Chondrocyte (in vitro differentiated cells): ENCODE measurements at regions not wholly inside any gene's neighbourhood (a gene's known extent, or its start where the extent isn't known, plus 50 kb on each side); places are given as distances from the start of the nearest gene placed in this dataset.

Source experiments
- DNase-seq: peaks from one replicate; pipeline ENCODE4 v3.0.0; 2021; ENCODE audit warnings: mixed read lengths, low spot score
- H3K27ac Mint-ChIP-seq: one replicate; pipeline ENCODE4 v1.8.0; 2021; ENCODE audit warnings: mild to moderate bottlenecking, moderate library complexity, mixed read lengths; ENCODE audit not compliant: unreplicated experiment
- H3K27me3 Mint-ChIP-seq: 2 replicates; pipeline ENCODE4 v1.8.0; 2021; ENCODE audit warnings: low read depth, mixed read lengths
- H3K36me3 Mint-ChIP-seq: 2 replicates; pipeline ENCODE4 v1.8.0; 2021; ENCODE audit warnings: low read depth, mixed read lengths
- H3K4me1 Mint-ChIP-seq: 2 replicates; pipeline ENCODE4 v1.8.0; 2021; ENCODE audit warnings: low read depth, mild to moderate bottlenecking, mixed read lengths
- H3K4me3 Mint-ChIP-seq: one replicate; pipeline ENCODE4 v1.8.0; 2021; ENCODE audit warnings: mild to moderate bottlenecking, moderate library complexity, mixed read lengths; ENCODE audit not compliant: unreplicated experiment
- H3K9me3 Mint-ChIP-seq: 2 replicates; pipeline ENCODE4 v1.8.0; 2021; ENCODE audit warnings: low read depth, mixed read lengths
- CTCF ChIP-seq: fragments of 200-600 bp; sonication (generic); IDR thresholded peaks from 2 replicates; pipeline ENCODE4 v1.5.0; 2021; ENCODE audit warnings: antibody characterized with exemption, mild to moderate bottlenecking, moderate library complexity

GRCh38 chrX:65034292-65034667 lies 58.0 kb upstream of the ZC4H2 start:
- Mint-ChIP-seq H3K27ac (peak overlapping the region; percentile 92), H3K27me3 (no peaks in the 10 kb centered on the region), H3K36me3 (no peaks in the 10 kb centered on the region), H3K4me3 (peak overlapping the region; percentile 81), H3K9me3 (peaks cover 13% of the 10 kb centered on the region), H3K4me1 (peaks cover 6% of the 10 kb centered on the region)
- TF ChIP-seq CTCF, result no peak
- DNase-seq, result no peak
